GM12864 (cell line): ENCODE measurements at regions not wholly inside any gene's neighbourhood (a gene's known extent, or its start where the extent isn't known, plus 50 kb on each side); places are given as distances from the start of the nearest gene placed in this dataset.

Experiments
- DNase-seq: peaks from one replicate; pipeline ENCODE4 v3.0.0-alpha.2; 2011; ENCODE audit warnings: low read depth
- H3K4me3 ChIP-seq: 2 replicates; pipeline ENCODE4 v1.5.1; 2011; ENCODE audit warnings: mild to moderate bottlenecking, low read depth, low read length, control low read depth
- CTCF ChIP-seq: IDR thresholded peaks from 2 replicates; pipeline ENCODE4 v1.5.1; 2011; ENCODE audit warnings: low read depth, mild to moderate bottlenecking, moderate library complexity, low read length, control low read depth, inconsistent platforms; ENCODE audit errors: missing control alignments

DNA sequence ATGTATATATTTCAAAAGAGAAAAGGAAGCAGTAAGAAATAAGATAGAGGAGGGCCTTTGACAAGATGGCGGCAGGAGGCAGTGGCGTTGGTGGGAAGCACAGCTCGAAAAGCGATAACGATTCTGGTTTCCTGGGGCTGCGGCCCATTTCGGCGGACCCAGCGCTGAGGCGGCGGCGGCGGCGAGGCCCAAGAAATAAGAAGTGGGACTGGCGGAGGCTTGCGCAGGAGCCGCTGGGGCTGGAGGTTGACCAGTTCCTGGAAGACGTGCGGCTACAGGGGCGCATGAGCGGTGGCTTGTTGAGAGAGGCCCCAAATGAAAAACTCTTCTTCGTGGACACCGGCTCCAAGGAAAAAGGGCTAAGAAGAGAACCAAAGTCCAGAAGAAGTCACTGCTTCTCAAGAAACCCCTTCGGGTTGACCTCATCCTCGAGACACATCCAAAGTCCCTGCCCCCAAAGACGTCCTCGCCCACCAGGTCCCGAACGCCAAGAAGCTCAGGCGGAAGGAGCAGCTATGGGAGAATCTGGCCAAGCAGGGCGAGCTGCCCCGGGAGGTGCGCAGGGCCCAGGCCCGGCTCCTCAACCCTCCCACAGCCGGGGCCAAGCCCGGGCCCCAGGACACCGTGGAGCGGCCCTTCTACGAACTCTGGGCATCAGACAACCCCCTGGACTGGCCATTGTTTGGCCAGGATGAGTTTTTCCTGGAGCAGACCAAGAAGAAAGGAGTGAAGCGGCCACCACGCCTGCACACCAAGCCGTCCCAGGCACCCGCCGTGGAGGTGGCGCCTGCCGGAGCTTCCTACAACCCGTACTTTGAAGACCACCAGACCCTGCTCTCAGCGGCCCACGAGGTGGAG lies 624.3 kb downstream of the MCTP2 start:
- no peak for TF ChIP-seq CTCF
- DNase-seq = no peak
- H3K4me3 ChIP-seq = no peak overlapping the region

GRCh38 chr15:94856267-94856854 lies 625.0 kb downstream of the MCTP2 start:
- H3K4me3 ChIP-seq = no peak overlapping the region
- no peak for TF ChIP-seq CTCF
- DNase-seq = no peak

GRCh38 chr15:94857466-94857865 lies 626.1 kb downstream of the MCTP2 start:
- no peak for TF ChIP-seq CTCF
- H3K4me3 ChIP-seq = no peak overlapping the region
- DNase-seq = no peak

DNA sequence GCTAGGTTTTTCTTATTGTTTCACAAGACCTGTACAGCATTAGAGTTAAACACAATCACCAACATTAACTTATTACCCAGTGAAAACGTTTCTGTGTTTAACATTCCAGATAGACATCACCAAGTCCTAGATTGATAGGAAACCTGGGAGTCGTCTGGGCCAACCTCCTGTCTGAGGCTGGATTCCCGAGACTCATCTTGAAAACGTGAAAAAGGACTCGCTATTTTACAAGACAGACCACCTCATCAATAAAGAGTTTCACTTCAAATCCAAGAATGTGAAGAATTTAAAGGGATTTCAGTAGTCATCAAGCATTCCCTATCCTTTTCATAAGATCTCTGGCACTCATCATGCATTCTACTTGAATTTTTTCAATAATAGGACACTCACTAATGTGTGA lies 626.6 kb downstream of the MCTP2 start:
- no peak for DNase-seq
- no peak for TF ChIP-seq CTCF
- H3K4me3 ChIP-seq = no peak overlapping the region

DNA sequence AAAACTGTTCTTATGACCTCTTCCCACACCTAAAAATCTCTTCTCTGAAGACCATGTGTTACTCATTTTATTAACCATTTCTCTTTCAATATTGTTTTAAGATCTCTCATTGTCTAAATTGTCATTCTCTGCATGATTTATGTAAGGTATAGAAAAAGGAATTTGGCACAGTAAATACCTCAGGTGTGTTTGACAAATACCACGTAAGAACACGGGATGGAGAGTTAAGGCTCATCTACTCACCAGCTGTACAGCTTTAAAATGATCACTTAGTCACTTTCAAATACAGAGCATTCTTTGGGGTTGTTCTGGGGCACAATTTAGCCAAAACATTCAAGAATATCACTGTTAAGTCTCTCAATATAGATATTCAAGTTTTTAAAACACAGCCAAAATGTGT lies 627.1 kb downstream of the MCTP2 start:
- no peak overlapping the region for H3K4me3 ChIP-seq
- DNase-seq = no peak
- no peak for TF ChIP-seq CTCF

GRCh38 chr15:94858920-94859319 lies 627.6 kb downstream of the MCTP2 start:
- TF ChIP-seq CTCF = no peak
- H3K4me3 ChIP-seq = no peak overlapping the region
- no peak for DNase-seq
